ENCODE measurements at regions not wholly inside any gene's neighbourhood (a gene's known extent, or its start where the extent isn't known, plus 50 kb on each side); places are given as distances from the start of the nearest gene placed in this dataset.

GRCh38 chr4:74603186-74603585 lies 158.2 kb downstream of the AREG start:
- no peak for DNase-seq (ENCODE audit: low spot score)
- in situ Hi-C loops (cut with HindIII; ENCODE audit: low sequenced_read_pairs) = no loop called here

GRCh38 chr4:74608151-74608949 lies 163.4 kb downstream of the AREG start:
- no peak for DNase-seq (ENCODE audit: low spot score)
- in situ Hi-C loops (cut with HindIII; ENCODE audit: low sequenced_read_pairs) = no loop called here

- in situ Hi-C loops (cut with HindIII; ENCODE audit: low sequenced_read_pairs) = no loop called here
Measured at GRCh38 chr4:74610491-74610890, 165.6 kb downstream of the AREG start.

GRCh38 chr4:74612837-74613236 lies 167.9 kb downstream of the AREG start:
- DNase-seq (ENCODE audit: low spot score) = no peak
- in situ Hi-C loops (cut with HindIII; ENCODE audit: low sequenced_read_pairs) = no loop called here

More at GRCh38 chr4:74610491-74610890, 165.6 kb downstream of the AREG start:
- DNase-seq (ENCODE audit: low spot score) = no peak

- DNase-seq (ENCODE audit: low spot score) = no peak
- in situ Hi-C loops (cut with HindIII; ENCODE audit: low sequenced_read_pairs) = no loop called here
Measured at GRCh38 chr4:74613266-74613665, 168.3 kb downstream of the AREG start.

- in situ Hi-C loops (cut with HindIII; ENCODE audit: low sequenced_read_pairs) = no loop called here
Measured at GRCh38 chr4:74615411-74615810, 170.5 kb downstream of the AREG start.

GRCh38 chr4:74618166-74618565 lies 173.2 kb downstream of the AREG start:
- in situ Hi-C loops (cut with HindIII; ENCODE audit: low sequenced_read_pairs) = no loop called here
- DNase-seq (ENCODE audit: low spot score) = no peak

More at GRCh38 chr4:74615411-74615810, 170.5 kb downstream of the AREG start:
- DNase-seq (ENCODE audit: low spot score) = no peak

- DNase-seq (ENCODE audit: low spot score) = no peak
- in situ Hi-C loops (cut with HindIII; ENCODE audit: low sequenced_read_pairs) = no loop called here
Measured at GRCh38 chr4:74618659-74619058, 173.7 kb downstream of the AREG start.

GRCh38 chr4:74619931-74620702 lies 174.2 kb downstream of the BTC start:
- no peak for DNase-seq (ENCODE audit: low spot score)
- in situ Hi-C loops (cut with HindIII; ENCODE audit: low sequenced_read_pairs) = no loop called here

GRCh38 chr4:74621616-74622015 lies 172.7 kb downstream of the BTC start:
- no peak for DNase-seq (ENCODE audit: low spot score)
- in situ Hi-C loops (cut with HindIII; ENCODE audit: low sequenced_read_pairs) = no loop called here

- no peak for DNase-seq (ENCODE audit: low spot score)
Measured at GRCh38 chr4:74623041-74623440, 171.3 kb downstream of the BTC start.

GRCh38 chr4:74624351-74625151 lies 169.8 kb downstream of the BTC start:
- in situ Hi-C loops (cut with HindIII; ENCODE audit: low sequenced_read_pairs) = no loop called here
- DNase-seq (ENCODE audit: low spot score) = no peak

More at GRCh38 chr4:74623041-74623440, 171.3 kb downstream of the BTC start:
- in situ Hi-C loops (cut with HindIII; ENCODE audit: low sequenced_read_pairs) = no loop called here

GRCh38 chr4:74625981-74626380 lies 168.3 kb downstream of the BTC start:
- no peak for DNase-seq (ENCODE audit: low spot score)
- in situ Hi-C loops (cut with HindIII; ENCODE audit: low sequenced_read_pairs) = no loop called here

- in situ Hi-C loops (cut with HindIII; ENCODE audit: low sequenced_read_pairs) = no loop called here
Measured at GRCh38 chr4:74627093-74627492, 167.2 kb downstream of the BTC start.

GRCh38 chr4:74627504-74627903 lies 166.8 kb downstream of the BTC start:
- no peak for DNase-seq (ENCODE audit: low spot score)
- in situ Hi-C loops (cut with HindIII; ENCODE audit: low sequenced_read_pairs) = no loop called here

More at GRCh38 chr4:74627093-74627492, 167.2 kb downstream of the BTC start:
- DNase-seq (ENCODE audit: low spot score) = no peak

- in situ Hi-C loops (cut with HindIII; ENCODE audit: low sequenced_read_pairs) = no loop called here
Measured at GRCh38 chr4:74628852-74629620, 165.3 kb downstream of the BTC start.

GRCh38 chr4:74630551-74630950 lies 163.8 kb downstream of the BTC start:
- DNase-seq (ENCODE audit: low spot score) = no peak
- in situ Hi-C loops (cut with HindIII; ENCODE audit: low sequenced_read_pairs) = no loop called here

More at GRCh38 chr4:74628852-74629620, 165.3 kb downstream of the BTC start:
- DNase-seq (ENCODE audit: low spot score) = no peak

- no peak for DNase-seq (ENCODE audit: low spot score)
- in situ Hi-C loops (cut with HindIII; ENCODE audit: low sequenced_read_pairs) = no loop called here
Measured at GRCh38 chr4:74631338-74631737, 163.0 kb downstream of the BTC start.

- no peak for DNase-seq (ENCODE audit: low spot score)
- in situ Hi-C loops (cut with HindIII; ENCODE audit: low sequenced_read_pairs) = no loop called here
Measured at GRCh38 chr4:74631988-74632387, 162.3 kb downstream of the BTC start.
